Neural progenitor cell (in vitro differentiated cells): ENCODE measurements at regions not wholly inside any gene's neighbourhood (a gene's known extent, or its start where the extent isn't known, plus 50 kb on each side); places are given as distances from the start of the nearest gene placed in this dataset.

Experiments used
- DNase-seq: peaks from one replicate; pipeline ENCODE4 v3.0.0-alpha.2; 2016; ENCODE audit warnings: low spot score
- H2AFZ ChIP-seq: fragments of 200-600 bp; sonication (generic); replicated peaks from 2 replicates; pipeline ENCODE4 v1.6.1; 2016; ENCODE audit warnings: antibody characterized with exemption
- H3F3A ChIP-seq: fragments of 200-600 bp; sonication (generic); 2 replicates; pipeline ENCODE4 v1.6.1; 2016; ENCODE audit warnings: antibody characterized with exemption, low read depth
- H3K27ac ChIP-seq: fragments of 200-600 bp; sonication (generic); 2 replicates; pipeline ENCODE4 v1.5.1; 2016; ENCODE audit warnings: mild to moderate bottlenecking
- H3K27me3 ChIP-seq: fragments of 200-600 bp; sonication (generic); 2 replicates; pipeline ENCODE4 v1.6.1; 2016; ENCODE audit warnings: mild to moderate bottlenecking, moderate library complexity
- H3K36me3 ChIP-seq: fragments of 200-600 bp; sonication (generic); 2 replicates; pipeline ENCODE4 v1.5.1; 2016
- H3K4me1 ChIP-seq: fragments of 200-600 bp; sonication (generic); 2 replicates; pipeline ENCODE4 v1.6.1; 2016; ENCODE audit warnings: mixed run types
- H3K4me2 ChIP-seq: fragments of 200-600 bp; sonication (generic); 2 replicates; pipeline ENCODE4 v1.6.1; 2016
- H3K4me3 ChIP-seq: fragments of 200-600 bp; sonication (generic); 2 replicates; pipeline ENCODE4 v1.5.1; 2016
- H3K79me2 ChIP-seq: fragments of 200-600 bp; sonication (generic); 2 replicates; pipeline ENCODE4 v1.6.1; 2016; ENCODE audit warnings: low read depth
- H3K9ac ChIP-seq: fragments of 200-600 bp; sonication (generic); 2 replicates; pipeline ENCODE4 v1.6.1; 2016
- H3K9me3 ChIP-seq: fragments of 200-600 bp; sonication (generic); 2 replicates; pipeline ENCODE4 v1.5.1; 2016; ENCODE audit warnings: low read depth
- H4K20me1 ChIP-seq: fragments of 200-600 bp; sonication (generic); 2 replicates; pipeline ENCODE4 v1.6.1; 2016; ENCODE audit warnings: low read depth
- H3K27ac Mint-ChIP-seq: 3 replicates; pipeline ENCODE4 v1.8.0; 2021; ENCODE audit warnings: mixed read lengths
- H3K27me3 Mint-ChIP-seq: 2 replicates; pipeline ENCODE4 v1.8.0; 2022; ENCODE audit warnings: low read depth, mild to moderate bottlenecking, inconsistent platforms, moderate library complexity, mixed read lengths; ENCODE audit not compliant: insufficient read depth
- H3K36me3 Mint-ChIP-seq: 3 replicates; pipeline ENCODE4 v1.8.0; 2021; ENCODE audit warnings: mixed read lengths
- H3K4me1 Mint-ChIP-seq: 3 replicates; pipeline ENCODE4 v1.8.0; 2021; ENCODE audit warnings: mixed read lengths
- H3K4me3 Mint-ChIP-seq: 3 replicates; pipeline ENCODE4 v1.8.0; 2021; ENCODE audit warnings: mild to moderate bottlenecking, moderate library complexity, mixed read lengths
- H3K9me3 Mint-ChIP-seq: 3 replicates; pipeline ENCODE4 v1.8.0; 2020; ENCODE audit warnings: mixed read lengths
- CTCF ChIP-seq: fragments of 200-600 bp; sonication (generic); IDR thresholded peaks from 2 replicates; pipeline ENCODE4 v1.5.1; 2017; ENCODE audit warnings: antibody characterized with exemption, mild to moderate bottlenecking
- EZH2 ChIP-seq: fragments of 200-600 bp; sonication (generic); IDR thresholded peaks from 2 replicates; pipeline ENCODE4 v1.6.1; 2017; ENCODE audit warnings: antibody characterized with exemption, mild to moderate bottlenecking, moderate library complexity
- EZH2phosphoT487 ChIP-seq: fragments of 200-600 bp; sonication (generic); IDR thresholded peaks from 2 replicates; pipeline ENCODE4 v1.6.1; 2017; ENCODE audit warnings: antibody characterized with exemption

- no peaks in the 10 kb centered on the region for H3K79me2 ChIP-seq
- H4K20me1 ChIP-seq: no peaks in the 10 kb centered on the region
- no peaks in the 10 kb centered on the region for H3F3A ChIP-seq
- Mint-ChIP-seq H3K4me3 (no peak overlapping the region), H3K27ac (no peak overlapping the region), H3K36me3 (no peaks in the 10 kb centered on the region), H3K4me1 (no peaks in the 10 kb centered on the region), H3K27me3 (peaks cover under 1% of the 10 kb centered on the region), H3K9me3 (peaks cover 2% of the 10 kb centered on the region)
- H3K4me2 ChIP-seq: no peak overlapping the region
- DNase-seq: no peak
- H3K9me3 ChIP-seq: peaks cover 4% of the 10 kb centered on the region
- no peak overlapping the region for H3K27ac ChIP-seq
- TF ChIP-seq EZH2phosphoT487 (no peak), CTCF (no peak), EZH2 (no peak)
- no peak overlapping the region for H3K4me3 ChIP-seq
- no peak overlapping the region for H2AFZ ChIP-seq
- no peaks in the 10 kb centered on the region for H3K27me3 ChIP-seq
- no peak overlapping the region for H3K9ac ChIP-seq
- H3K4me1 ChIP-seq: no peaks in the 10 kb centered on the region
- no peaks in the 10 kb centered on the region for H3K36me3 ChIP-seq
Observed at GRCh38 chr7:25448301-25448700, 220.0 kb upstream of the NPVF start.

GRCh38 chr7:25454020-25454419 lies 225.7 kb upstream of the NPVF start:
- no peak overlapping the region for H3K4me3 ChIP-seq
- no peak overlapping the region for H3K27ac ChIP-seq
- Mint-ChIP-seq H3K27me3 (no peaks in the 10 kb centered on the region), H3K27ac (no peak overlapping the region), H3K36me3 (no peaks in the 10 kb centered on the region), H3K4me3 (no peak overlapping the region), H3K4me1 (no peaks in the 10 kb centered on the region), H3K9me3 (no peaks in the 10 kb centered on the region)
- no peak overlapping the region for H3K4me2 ChIP-seq
- H3K9me3 ChIP-seq: no peaks in the 10 kb centered on the region
- H3K36me3 ChIP-seq: no peaks in the 10 kb centered on the region
- no peaks in the 10 kb centered on the region for H3K27me3 ChIP-seq
- no peak for TF ChIP-seq CTCF
- TF ChIP-seq EZH2: no peak
- TF ChIP-seq EZH2phosphoT487: no peak
- DNase-seq: no peak
- no peaks in the 10 kb centered on the region for H3K4me1 ChIP-seq
- no peaks in the 10 kb centered on the region for H4K20me1 ChIP-seq
- H3K9ac ChIP-seq: no peak overlapping the region
- no peak overlapping the region for H2AFZ ChIP-seq
- no peaks in the 10 kb centered on the region for H3K79me2 ChIP-seq
- H3F3A ChIP-seq: no peaks in the 10 kb centered on the region

GRCh38 chr7:25454562-25455041 lies 226.3 kb upstream of the NPVF start:
- TF ChIP-seq EZH2 (no peak), EZH2phosphoT487 (no peak), CTCF (no peak)
- Histone ChIP-seq H3F3A (no peaks in the 10 kb centered on the region), H3K4me2 (no peak overlapping the region), H3K4me1 (no peaks in the 10 kb centered on the region), H3K36me3 (no peaks in the 10 kb centered on the region), H3K4me3 (no peak overlapping the region), H3K9me3 (no peaks in the 10 kb centered on the region), H3K79me2 (no peaks in the 10 kb centered on the region), H3K9ac (no peak overlapping the region), H3K27ac (no peak overlapping the region), H2AFZ (no peak overlapping the region), H4K20me1 (no peaks in the 10 kb centered on the region), H3K27me3 (no peaks in the 10 kb centered on the region)
- no peaks in the 10 kb centered on the region for H3K9me3 Mint-ChIP-seq
- H3K4me1 Mint-ChIP-seq: no peaks in the 10 kb centered on the region
- no peak overlapping the region for H3K27ac Mint-ChIP-seq
- H3K36me3 Mint-ChIP-seq: no peaks in the 10 kb centered on the region
- no peak for DNase-seq
- H3K27me3 Mint-ChIP-seq: no peaks in the 10 kb centered on the region
- H3K4me3 Mint-ChIP-seq: no peak overlapping the region
